ENCODE measurements at regions not wholly inside any gene's neighbourhood (a gene's known extent, or its start where the extent isn't known, plus 50 kb on each side); places are given as distances from the start of the nearest gene placed in this dataset.

GRCh38 chr1:98460136-98460535 is 201.4 kb upstream of the SNX7 start:
- Mint-ChIP-seq H3K36me3 (ENCODE audit: low read depth) (no peaks in the 10 kb centered on the region), H3K27me3 (no peaks in the 10 kb centered on the region), H3K4me3 (no peak overlapping the region), H3K27ac (no peak overlapping the region), H3K4me1 (ENCODE audit: low read depth) (no peaks in the 10 kb centered on the region), H3K9me3 (no peaks in the 10 kb centered on the region)
- Histone ChIP-seq H3K4me3 (ENCODE audit: low read length) (no peak overlapping the region), H3K4me1 (ENCODE audit: insufficient read depth, low read length) (no peaks in the 10 kb centered on the region), H3K27ac (ENCODE audit: low read depth in 1 of 2, low read length in 2 of 2) (no peak overlapping the region), H3K27me3 (ENCODE audit: control insufficient read depth in 1 of 2, insufficient read depth in 2 of 2, low read length in 2 of 2) (no peaks in the 10 kb centered on the region), H3K9me3 (ENCODE audit: control insufficient read depth in 1 of 2, insufficient read depth in 1 of 2, low read length in 2 of 2) (no peaks in the 10 kb centered on the region), H3K36me3 (ENCODE audit: insufficient read depth, low read length) (no peaks in the 10 kb centered on the region)
- no peak for ATAC-seq (ENCODE audit: poor library complexity)
- intact Hi-C loops (cut with DNase I, micrococcal nuclease): loop anchor here in 1 of 2 experiments (10.0 kb wide), 1 partner anchor 1495 kb away; no protein-coding TSS in a partner anchor
- ChIA-PET CTCF (no interaction called here), POLR2A (no interaction called here)
- DNase-seq: no peak
- TF ChIP-seq, protein P1, sequence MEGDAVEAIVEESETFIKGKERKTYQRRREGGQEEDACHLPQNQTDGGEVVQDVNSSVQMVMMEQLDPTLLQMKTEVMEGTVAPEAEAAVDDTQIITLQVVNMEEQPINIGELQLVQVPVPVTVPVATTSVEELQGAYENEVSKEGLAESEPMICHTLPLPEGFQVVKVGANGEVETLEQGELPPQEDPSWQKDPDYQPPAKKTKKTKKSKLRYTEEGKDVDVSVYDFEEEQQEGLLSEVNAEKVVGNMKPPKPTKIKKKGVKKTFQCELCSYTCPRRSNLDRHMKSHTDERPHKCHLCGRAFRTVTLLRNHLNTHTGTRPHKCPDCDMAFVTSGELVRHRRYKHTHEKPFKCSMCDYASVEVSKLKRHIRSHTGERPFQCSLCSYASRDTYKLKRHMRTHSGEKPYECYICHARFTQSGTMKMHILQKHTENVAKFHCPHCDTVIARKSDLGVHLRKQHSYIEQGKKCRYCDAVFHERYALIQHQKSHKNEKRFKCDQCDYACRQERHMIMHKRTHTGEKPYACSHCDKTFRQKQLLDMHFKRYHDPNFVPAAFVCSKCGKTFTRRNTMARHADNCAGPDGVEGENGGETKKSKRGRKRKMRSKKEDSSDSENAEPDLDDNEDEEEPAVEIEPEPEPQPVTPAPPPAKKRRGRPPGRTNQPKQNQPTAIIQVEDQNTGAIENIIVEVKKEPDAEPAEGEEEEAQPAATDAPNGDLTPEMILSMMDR (IDR thresholded peaks at IDR 0.05): no peak

DNA sequence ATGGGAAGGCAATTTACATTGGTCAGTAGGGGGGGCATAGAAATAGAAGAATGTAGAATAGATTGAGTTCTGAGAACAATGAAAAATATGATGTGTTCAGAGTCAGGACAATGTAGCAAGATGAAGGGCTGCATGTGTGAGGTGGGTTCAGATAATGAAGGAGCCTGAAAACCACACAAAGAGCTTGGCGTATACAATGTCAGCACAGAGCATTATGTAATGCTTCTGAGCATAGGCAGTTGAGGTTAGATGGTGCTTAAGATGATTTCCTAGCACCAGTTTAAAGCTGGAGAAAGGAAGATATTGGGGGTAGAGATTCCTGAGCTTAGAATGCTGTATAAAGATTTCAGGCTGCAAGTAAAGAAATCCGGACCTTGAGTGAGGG is 202.0 kb upstream of the SNX7 start:
- H3K36me3 Mint-ChIP-seq (ENCODE audit: low read depth): no peaks in the 10 kb centered on the region
- H3K27me3 ChIP-seq (ENCODE audit: control insufficient read depth in 1 of 2, insufficient read depth in 2 of 2, low read length in 2 of 2): no peaks in the 10 kb centered on the region
- H3K4me3 Mint-ChIP-seq: no peak overlapping the region
- ChIA-PET CTCF (no interaction called here), POLR2A (no interaction called here)
- no peaks in the 10 kb centered on the region for H3K9me3 ChIP-seq (ENCODE audit: control insufficient read depth in 1 of 2, insufficient read depth in 1 of 2, low read length in 2 of 2)
- H3K27me3 Mint-ChIP-seq: no peaks in the 10 kb centered on the region
- intact Hi-C loops (cut with DNase I, micrococcal nuclease): no loop called here
- TF ChIP-seq, protein P1 (IDR thresholded peaks at IDR 0.05): no peak
- H3K4me3 ChIP-seq (ENCODE audit: low read length): no peak overlapping the region
- H3K27ac Mint-ChIP-seq: no peak overlapping the region
- no peaks in the 10 kb centered on the region for H3K9me3 Mint-ChIP-seq
- no peaks in the 10 kb centered on the region for H3K4me1 Mint-ChIP-seq (ENCODE audit: low read depth)
- H3K4me1 ChIP-seq (ENCODE audit: insufficient read depth, low read length): no peaks in the 10 kb centered on the region
- no peaks in the 10 kb centered on the region for H3K36me3 ChIP-seq (ENCODE audit: insufficient read depth, low read length)
- DNase-seq (no peak), ATAC-seq (ENCODE audit: poor library complexity) (no peak)
- no peak overlapping the region for H3K27ac ChIP-seq (ENCODE audit: low read depth in 1 of 2, low read length in 2 of 2)

GRCh38 chr1:98458511-98459485 is 202.7 kb upstream of the SNX7 start:
- Histone ChIP-seq H3K9me3 (ENCODE audit: control insufficient read depth in 1 of 2, insufficient read depth in 1 of 2, low read length in 2 of 2) (no peaks in the 10 kb centered on the region), H3K36me3 (ENCODE audit: insufficient read depth, low read length) (no peaks in the 10 kb centered on the region), H3K27ac (ENCODE audit: low read depth in 1 of 2, low read length in 2 of 2) (no peak overlapping the region), H3K27me3 (ENCODE audit: control insufficient read depth in 1 of 2, insufficient read depth in 2 of 2, low read length in 2 of 2) (no peaks in the 10 kb centered on the region), H3K4me1 (ENCODE audit: insufficient read depth, low read length) (no peaks in the 10 kb centered on the region), H3K4me3 (ENCODE audit: low read length) (no peak overlapping the region)
- CTCF ChIA-PET: no interaction called here
- DNase-seq (no peak), ATAC-seq (ENCODE audit: poor library complexity) (no peak)
- H3K36me3 Mint-ChIP-seq (ENCODE audit: low read depth): no peaks in the 10 kb centered on the region
- POLR2A ChIA-PET: no interaction called here
- H3K4me3 Mint-ChIP-seq: no peak overlapping the region
- no peaks in the 10 kb centered on the region for H3K4me1 Mint-ChIP-seq (ENCODE audit: low read depth)
- no peak overlapping the region for H3K27ac Mint-ChIP-seq
- H3K27me3 Mint-ChIP-seq: no peaks in the 10 kb centered on the region
- H3K9me3 Mint-ChIP-seq: no peaks in the 10 kb centered on the region
- intact Hi-C loops (cut with DNase I, micrococcal nuclease): no loop called here
- TF ChIP-seq, protein P1 (IDR thresholded peaks at IDR 0.05): no peak

Measured in CD4-positive, alpha-beta T cell (primary cell).